ENCODE measurements at regions not wholly inside any gene's neighbourhood (a gene's known extent, or its start where the extent isn't known, plus 50 kb on each side); places are given as distances from the start of the nearest gene placed in this dataset.
A peak's percentile ranks its signal among the peaks of the same experiment; 100 is the strongest.

- TF ChIP-seq MEIS2 (IDR thresholded peaks at IDR 0.05; ENCODE audit: partially characterized antibody) (peak; percentile 91), TAL1 (IDR thresholded peaks at IDR 0.05) (peak; percentile 16; the same call in 1 of the 2 replicates), SRSF1 (IDR thresholded peaks at IDR 0.05; ENCODE audit: low read depth, low read length) (no peak), ZNF655 (CRISPR knock-in tag; IDR thresholded peaks at IDR 0.05) (no peak), SP2 (IDR thresholded peaks at IDR 0.05; ENCODE audit: extremely low read depth, low read depth, low read length, poor library complexity, severe bottlenecking) (no peak), MAFK (IDR thresholded peaks at IDR 0.05; ENCODE audit: low read length) (no peak), CEBPB (tag; IDR thresholded peaks at IDR 0.05) (peak; percentile 66), ADNP (tag; IDR thresholded peaks at IDR 0.05) (no peak), NFIC (IDR thresholded peaks at IDR 0.05) (no peak), MED1 (CRISPR knock-in tag; IDR thresholded peaks at IDR 0.05; ENCODE audit: borderline replicate concordance) (no peak), HSF4 (CRISPR knock-in tag; IDR thresholded peaks at IDR 0.05; ENCODE audit: borderline replicate concordance) (no peak), NCOR1 (IDR thresholded peaks at IDR 0.05) (no peak), DEAF1 (CRISPR knock-in tag; IDR thresholded peaks at IDR 0.05) (no peak), ZNF778 (CRISPR knock-in tag; IDR thresholded peaks at IDR 0.05) (no peak), ZFP30 (CRISPR knock-in tag; IDR thresholded peaks at IDR 0.05; ENCODE audit: borderline replicate concordance) (no peak), HDAC2 (IDR thresholded peaks at IDR 0.05) (no peak), CHD4 (IDR thresholded peaks at IDR 0.05; ENCODE audit: insufficient read depth, insufficient replicate concordance, low read depth, low read length, poor library complexity, severe bottlenecking) (no peak), POLR2H (tag; IDR thresholded peaks at IDR 0.05; ENCODE audit: low read depth) (no peak), TCF7 (IDR thresholded peaks at IDR 0.05; ENCODE audit: borderline replicate concordance) (no peak), SAP30 (IDR thresholded peaks at IDR 0.05; ENCODE audit: borderline replicate concordance, insufficient read depth, low read depth, low read length, poor library complexity, severe bottlenecking) (no peak), SMC3 (conservative IDR thresholded peaks at IDR 0.05; ENCODE audit: insufficient read depth, low read depth, low read length) (no peak), SMARCA4 (IDR thresholded peaks at IDR 0.05) (no peak), ATF7 (IDR thresholded peaks at IDR 0.05) (peak; percentile 69; the same call in 1 of the 2 replicates), CEBPG (CRISPR knock-in tag; IDR thresholded peaks at IDR 0.05) (no peak), CEBPG (tag; conservative IDR thresholded peaks at IDR 0.05 in 1 of 2, IDR thresholded peaks at IDR 0.05 in 1 of 2) (peak in 1 of 2 experiments; percentile 60; a peak in 2 of 4 replicates)
- TF ChIP-seq, protein P1, sequence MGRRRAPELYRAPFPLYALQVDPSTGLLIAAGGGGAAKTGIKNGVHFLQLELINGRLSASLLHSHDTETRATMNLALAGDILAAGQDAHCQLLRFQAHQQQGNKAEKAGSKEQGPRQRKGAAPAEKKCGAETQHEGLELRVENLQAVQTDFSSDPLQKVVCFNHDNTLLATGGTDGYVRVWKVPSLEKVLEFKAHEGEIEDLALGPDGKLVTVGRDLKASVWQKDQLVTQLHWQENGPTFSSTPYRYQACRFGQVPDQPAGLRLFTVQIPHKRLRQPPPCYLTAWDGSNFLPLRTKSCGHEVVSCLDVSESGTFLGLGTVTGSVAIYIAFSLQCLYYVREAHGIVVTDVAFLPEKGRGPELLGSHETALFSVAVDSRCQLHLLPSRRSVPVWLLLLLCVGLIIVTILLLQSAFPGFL (CRISPR knock-in tag; IDR thresholded peaks at IDR 0.05): no peak
- TF ChIP-seq, protein P2, sequence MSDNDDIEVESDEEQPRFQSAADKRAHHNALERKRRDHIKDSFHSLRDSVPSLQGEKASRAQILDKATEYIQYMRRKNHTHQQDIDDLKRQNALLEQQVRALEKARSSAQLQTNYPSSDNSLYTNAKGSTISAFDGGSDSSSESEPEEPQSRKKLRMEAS (CRISPR knock-in tag; IDR thresholded peaks at IDR 0.05): no peak
Measured at GRCh38 chr2:13021470-13021957, 304.8 kb downstream of the TRIB2 start (continued).
